Endothelial cell of umbilical vein (primary cell): ENCODE measurements at regions not wholly inside any gene's neighbourhood (a gene's known extent, or its start where the extent isn't known, plus 50 kb on each side); places are given as distances from the start of the nearest gene placed in this dataset.

ENCODE experiments used
- BruUV-seq: library from RNA; stranded (reverse); fragments of 400-500 nt; replicated peaks from 2 replicates; lab custom pipeline; 2021; lab: Mats Ljungman, UMichigan
- CTCF ChIA-PET: fragments of 300-600, 350-600 bp; sonication (Branson Sonifier 250); formaldehyde crosslinking; loops from one replicate; lab custom pipeline; 2021; ENCODE audit warnings: antibody characterized with exemption, inconsistent platforms; lab: Charles Lee
- POLR2A ChIA-PET: fragments of 300-600, 350-600 bp; sonication (Branson Sonifier 250); formaldehyde crosslinking; loops from one replicate; lab custom pipeline; 2021; ENCODE audit warnings: antibody characterized with exemption, inconsistent platforms; lab: Charles Lee
- DNase-seq: peaks from one replicate; pipeline ENCODE4 v3.0.0-alpha.2; 2011; ENCODE audit warnings: low read depth, low spot score
- FAIRE-seq: peaks from 2 replicates; lab custom pipeline; 2011; peaks lifted over from hg19 to GRCh38; lab: Jason Lieb, UNC
- H2AFZ ChIP-seq: 2 replicates; pipeline ENCODE4 v1.6.0; 2012; ENCODE audit warnings: low read depth, low read length, control low read depth, inconsistent platforms
- H3K27ac ChIP-seq: 2 replicates; pipeline ENCODE4 v1.5.1; 2011; ENCODE audit warnings: low read depth, mild to moderate bottlenecking, control low read depth, low read length, moderate library complexity; ENCODE audit not compliant: insufficient read depth
- H3K27me3 ChIP-seq, 2 experiments: 2 replicates each; pipeline versions ENCODE4 v1.6.0 to v1.6.1; 2011; ENCODE audit warnings: low read length in 2 of 2, mixed read lengths in 1 of 2; ENCODE audit not compliant: control insufficient read depth in 2 of 2, insufficient read depth in 2 of 2
- H3K36me3 ChIP-seq, 2 experiments: 2 replicates in 1 of 2; 3 replicates in 1 of 2; pipeline ENCODE4 v1.5.1; 2011; ENCODE audit warnings: low read length in 2 of 2, mild to moderate bottlenecking in 1 of 2, moderate library complexity in 1 of 2; ENCODE audit not compliant: control insufficient read depth in 2 of 2, insufficient read depth in 2 of 2; ENCODE audit errors: extremely low read depth in 1 of 2
- H3K4me1 ChIP-seq: 3 replicates; pipeline ENCODE4 v1.5.1; 2011; ENCODE audit warnings: mild to moderate bottlenecking, low read length; ENCODE audit not compliant: control insufficient read depth, insufficient read depth; ENCODE audit errors: extremely low read depth
- H3K4me2 ChIP-seq: 2 replicates; pipeline ENCODE4 v1.6.1; 2011; ENCODE audit warnings: low read length, control low read depth, mixed read lengths; ENCODE audit not compliant: insufficient read depth
- H3K4me3 ChIP-seq, 3 experiments: fragments of 200-600 bp in 1 of 3; sonication (generic), shearing (Covaris generic) in 1 of 3; replicated peaks in 1 of 3; 2 replicates each; pipeline ENCODE4 v1.5.1; 2011 to 2016; ENCODE audit warnings: control low read depth in 3 of 3, low read length in 3 of 3, mild to moderate bottlenecking in 2 of 3, inconsistent platforms in 1 of 3, low read depth in 1 of 3, moderate library complexity in 1 of 3; ENCODE audit not compliant: insufficient read depth in 1 of 3
- H3K79me2 ChIP-seq: 2 replicates; pipeline ENCODE4 v1.6.0; 2012; ENCODE audit warnings: low read length, inconsistent platforms; ENCODE audit not compliant: control insufficient read depth, insufficient read depth
- H3K9ac ChIP-seq: replicated peaks from 2 replicates; pipeline ENCODE3; 2011; ENCODE audit warnings: low read length, control low read depth; ENCODE audit not compliant: insufficient read depth; ENCODE audit errors: extremely low read depth
- H3K9me1 ChIP-seq: replicated peaks from 3 replicates; pipeline ENCODE4 v1.6.0; 2011; ENCODE audit warnings: mild to moderate bottlenecking, low read length; ENCODE audit not compliant: control insufficient read depth, insufficient read depth; ENCODE audit errors: extremely low read depth
- H3K9me3 ChIP-seq: replicated peaks from 2 replicates; pipeline ENCODE4 v1.5.1; 2012; ENCODE audit warnings: low read length, inconsistent platforms; ENCODE audit not compliant: control insufficient read depth, insufficient read depth
- H4K20me1 ChIP-seq: replicated peaks from 2 replicates; pipeline ENCODE3; 2011; ENCODE audit warnings: mild to moderate bottlenecking, low read length; ENCODE audit not compliant: control insufficient read depth, insufficient read depth; ENCODE audit errors: extremely low read depth
- CTCF ChIP-seq, 2 donors: IDR thresholded peaks; 1 replicate in 1 of 2; 2 replicates in 1 of 2; pipeline ENCODE4 v1.5.1; 2011; ENCODE audit warnings: low read length in 2 of 2, mild to moderate bottlenecking in 2 of 2, moderate library complexity in 2 of 2, control low read depth in 1 of 2, inconsistent platforms in 1 of 2, low read depth in 1 of 2; ENCODE audit not compliant: insufficient read depth in 1 of 2; ENCODE audit errors: extremely low read depth in 1 of 2
- MYC ChIP-seq: IDR thresholded peaks from one replicate; pipeline ENCODE4 v1.6.1; 2011; ENCODE audit warnings: mild to moderate bottlenecking, low read depth, low read length
- dilution Hi-C: fragments of 300-500 bp; cut with MboI; formaldehyde crosslinking; loops from one replicate; pipeline ENCODE4 v1.15.0; 2019; ENCODE audit warnings: low sequenced_read_pairs; ENCODE audit not compliant: extremely low pct_ligation_motif_present
- intact Hi-C: fragments of 100-400 bp; cut with micrococcal nuclease; formaldehyde crosslinking; loops from one replicate; pipeline ENCODE4 v1.10.0; 2022

- Histone ChIP-seq H3K79me2 (no peaks in the 10 kb centered on the region), H3K27me3 (no peaks in the 10 kb centered on the region), H3K4me1 (no peaks in the 10 kb centered on the region), H3K27ac (no peak overlapping the region), H3K9ac (no peak overlapping the region), H4K20me1 (no peaks in the 10 kb centered on the region), H3K36me3 (no peaks in the 10 kb centered on the region), H2AFZ (no peak overlapping the region), H3K4me3 (no peak overlapping the region), H3K9me3 (no peaks in the 10 kb centered on the region), H3K9me1 (no peaks in the 10 kb centered on the region), H3K4me2 (no peak overlapping the region)
- no TSS peak for BruUV-seq
- no peak for TF ChIP-seq CTCF (IDR thresholded peaks at IDR 0.05; ENCODE audit: extremely low read depth in 1 of 2, insufficient read depth in 1 of 2, low read depth in 1 of 2, low read length in 2 of 2)
- no peak for FAIRE-seq
- POLR2A ChIA-PET = no interaction called here
- DNase-seq = no peak
- intact Hi-C loops (no loop called here), dilution Hi-C loops (no loop called here)
- CTCF ChIA-PET = no interaction called here
Measured at GRCh38 chr13:103726808-103727207, 660.6 kb upstream of the SLC10A2 start.

- FAIRE-seq (no peak), DNase-seq (no peak)
- no peaks in the 10 kb centered on the region for H3K9me1 ChIP-seq
- dilution Hi-C loops = no loop called here
- H3K27ac ChIP-seq = no peak overlapping the region
- H3K9me3 ChIP-seq = no peaks in the 10 kb centered on the region
- no peak overlapping the region for H3K4me2 ChIP-seq
- no peak overlapping the region for H3K9ac ChIP-seq
- ChIA-PET POLR2A (no interaction called here), CTCF (no interaction called here)
- H3K4me3 ChIP-seq = no peak overlapping the region
- no peaks in the 10 kb centered on the region for H3K27me3 ChIP-seq
- H3K4me1 ChIP-seq = no peaks in the 10 kb centered on the region
- intact Hi-C loops = no loop called here
- H2AFZ ChIP-seq = no peak overlapping the region
- no TSS peak for BruUV-seq
- H3K36me3 ChIP-seq = no peaks in the 10 kb centered on the region
- no peaks in the 10 kb centered on the region for H3K79me2 ChIP-seq
- H4K20me1 ChIP-seq = no peaks in the 10 kb centered on the region
- no peak for TF ChIP-seq MYC
Measured at GRCh38 chr13:103716718-103717117, 650.5 kb upstream of the SLC10A2 start.
